ENCODE measurements at regions not wholly inside any gene's neighbourhood (a gene's known extent, or its start where the extent isn't known, plus 50 kb on each side); places are given as distances from the start of the nearest gene placed in this dataset.

GRCh38 chr3:182606905-182607504 lies 186.3 kb upstream of the ATP11B start:
- no peak for DNase-seq

GRCh38 chr3:182608832-182609231 lies 184.5 kb upstream of the ATP11B start:
- DNase-seq = no peak

DNA sequence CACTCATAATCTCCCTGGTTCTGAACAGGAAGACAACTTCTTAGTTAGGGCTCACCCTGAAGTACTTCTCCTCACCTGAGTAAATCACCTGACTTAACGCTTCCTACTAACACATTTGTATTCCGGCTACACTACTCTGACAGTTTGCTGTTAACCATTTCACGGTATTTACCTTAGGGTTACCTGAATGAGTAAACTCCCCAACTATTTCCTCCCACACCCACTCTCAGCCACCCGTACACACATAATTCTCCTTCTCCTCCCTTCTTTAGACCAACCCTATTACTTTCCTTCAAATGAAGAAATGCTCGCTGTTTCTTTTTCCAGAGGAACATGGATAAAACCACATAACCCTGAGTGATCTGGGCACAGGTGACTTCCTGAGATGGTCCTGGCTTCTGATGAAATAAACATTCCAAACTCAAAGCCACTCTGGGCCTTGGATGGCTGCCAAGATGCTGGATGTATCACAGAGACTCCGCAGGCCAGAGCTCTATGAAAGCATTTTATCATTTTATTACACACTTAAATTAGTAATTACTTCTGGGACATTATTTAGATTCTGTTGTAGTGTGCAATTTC lies 183.6 kb upstream of the ATP11B start:
- DNase-seq = no peak

DNA sequence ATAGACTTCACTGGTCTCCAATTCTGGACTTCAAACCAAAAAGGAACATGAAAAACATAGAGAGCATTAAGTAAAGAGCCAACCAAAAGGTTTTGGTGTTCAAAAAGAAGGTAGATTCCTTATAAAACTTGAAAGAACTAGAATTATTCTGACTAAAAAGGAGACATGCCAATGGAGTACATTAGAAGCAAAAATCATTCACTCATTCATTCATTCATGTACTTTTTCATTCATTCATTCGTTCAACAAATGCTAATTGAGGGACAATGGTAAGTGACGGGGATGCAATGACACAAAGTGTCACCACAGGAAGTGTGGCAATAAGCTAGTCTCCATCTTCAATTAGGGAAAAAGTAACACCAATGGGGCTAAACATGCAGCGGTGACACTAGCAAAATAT lies 181.0 kb upstream of the ATP11B start:
- DNase-seq = no peak

- DNase-seq = no peak
Measured at GRCh38 chr3:182617500-182617899, 175.8 kb upstream of the ATP11B start.

DNA sequence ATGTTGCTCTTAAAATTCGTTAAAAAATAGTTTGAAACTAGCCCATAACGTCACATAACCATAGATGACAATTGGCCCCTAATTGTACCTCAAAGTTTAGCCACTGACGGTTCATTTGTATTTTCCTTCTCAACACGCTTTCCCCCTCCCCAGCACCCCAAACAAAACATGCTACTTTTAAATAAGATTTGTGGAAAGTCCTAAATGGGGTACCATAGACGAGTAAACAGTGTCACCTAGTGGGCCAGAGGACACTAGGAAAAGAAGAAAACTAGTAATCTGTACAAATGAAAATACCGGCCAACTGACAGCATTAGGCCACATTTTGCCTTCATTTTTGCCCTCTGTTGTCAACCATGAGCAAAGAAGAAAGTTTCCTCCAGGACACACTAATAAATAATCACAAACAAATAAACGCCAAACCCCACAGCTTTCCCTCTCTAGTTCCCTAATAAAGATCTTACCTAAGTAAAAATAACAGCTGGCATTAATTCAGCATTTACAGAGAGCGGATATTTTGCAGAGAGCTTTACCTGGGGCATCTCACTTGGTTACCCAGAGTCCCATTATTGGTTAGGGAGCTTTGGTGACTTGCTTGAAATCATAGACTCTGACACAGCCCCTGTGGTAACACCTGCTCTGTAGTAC lies 175.1 kb upstream of the ATP11B start:
- no peak for DNase-seq

GRCh38 chr3:182618981-182619591 lies 174.2 kb upstream of the ATP11B start:
- DNase-seq = no peak

GRCh38 chr3:182620723-182621434 lies 172.4 kb upstream of the ATP11B start:
- no peak for DNase-seq

DNA sequence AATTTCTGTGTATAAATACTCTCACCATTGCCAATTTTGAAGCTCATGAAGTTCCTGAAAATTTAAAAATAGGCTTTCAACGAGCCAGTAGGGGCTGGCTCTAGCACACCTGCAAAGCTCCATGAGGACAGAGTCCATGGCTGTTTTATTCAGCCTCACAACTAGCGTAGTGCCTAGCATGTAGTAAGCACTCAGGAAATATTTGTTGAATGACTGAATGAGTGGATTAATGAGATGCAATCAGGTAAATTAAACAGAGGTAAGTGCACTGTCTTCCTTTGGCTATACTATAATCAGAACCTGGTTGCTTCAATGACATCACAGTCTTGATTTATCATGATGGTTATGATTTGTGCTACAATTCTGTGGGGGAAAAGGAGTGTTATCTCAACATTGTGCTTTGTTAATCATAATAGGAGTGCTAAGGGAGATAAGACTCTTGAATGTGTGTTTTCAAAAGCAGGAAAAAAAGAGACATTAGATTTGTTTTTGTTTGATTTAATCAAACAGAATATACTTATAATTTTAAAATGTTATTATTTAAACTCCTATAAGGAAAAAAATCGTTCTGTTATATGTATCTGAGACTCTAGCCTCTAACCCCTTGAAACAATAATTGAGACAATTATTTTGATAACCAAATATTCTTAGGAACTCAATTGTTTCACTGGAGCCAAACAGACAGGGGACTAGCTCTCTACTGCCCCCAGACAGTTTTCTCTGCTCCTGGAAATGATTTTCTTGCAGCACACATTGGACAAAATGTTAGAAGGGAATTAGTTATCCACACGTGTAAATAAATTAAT lies 171.7 kb upstream of the ATP11B start:
- DNase-seq = no peak

DNA sequence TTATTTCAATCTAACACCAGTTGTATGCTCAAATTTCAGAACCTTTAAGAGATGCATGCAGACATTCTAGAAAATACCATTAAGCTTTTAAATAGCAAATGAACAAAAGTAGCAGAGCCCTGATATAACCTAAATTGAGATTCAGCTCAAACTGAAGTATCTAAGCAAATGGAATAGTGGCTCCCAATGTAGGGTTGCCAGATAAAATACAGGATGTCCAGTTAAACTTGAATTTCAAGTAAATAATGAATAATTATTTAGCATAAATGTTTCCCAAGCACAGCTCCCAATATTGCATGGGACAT lies 171.1 kb upstream of the ATP11B start:
- DNase-seq = no peak

DNA sequence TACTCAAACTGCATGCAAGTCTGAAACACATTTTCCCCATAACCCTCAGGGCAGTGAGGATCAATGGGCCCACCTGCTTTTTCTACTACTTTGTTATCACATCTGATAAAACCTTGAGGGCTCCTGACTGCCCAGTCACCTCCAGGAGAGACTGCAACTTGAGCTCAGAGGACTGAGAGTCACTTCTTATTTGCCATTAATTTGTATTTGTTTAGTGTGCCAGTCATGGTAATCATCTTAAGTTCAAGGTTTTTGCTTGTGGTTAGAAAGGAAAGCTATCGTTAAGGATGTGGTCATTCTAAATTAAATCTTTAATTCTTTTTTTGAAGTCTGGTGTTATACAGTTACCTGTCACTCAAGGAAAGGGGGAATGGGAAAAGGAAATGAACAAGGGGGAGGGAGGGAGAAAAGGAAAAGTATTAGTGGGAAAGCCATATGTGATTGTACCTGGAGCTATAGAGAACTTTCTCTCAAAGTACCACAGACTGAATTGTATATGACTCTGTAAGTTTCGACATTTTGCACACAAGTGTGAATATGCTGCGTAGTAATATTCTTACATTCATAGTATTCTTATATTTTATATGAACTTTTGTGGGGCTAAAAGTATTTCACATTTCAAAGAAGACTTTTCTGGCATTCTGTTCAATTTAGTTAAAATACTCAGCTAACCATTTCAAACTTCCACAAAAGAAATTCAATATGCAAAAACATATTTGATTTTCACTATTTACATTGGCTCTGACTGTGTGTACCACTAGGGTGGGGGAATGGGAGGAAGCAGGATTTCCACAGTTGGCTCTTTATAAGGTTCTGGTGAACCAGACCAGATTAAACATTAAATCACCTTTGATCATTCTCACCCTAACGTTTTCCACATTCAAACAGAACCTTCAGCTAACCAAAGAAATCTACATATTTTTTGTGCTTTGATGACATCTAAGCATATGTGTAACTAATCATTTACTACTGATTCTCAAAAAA lies 166.5 kb upstream of the ATP11B start:
- no peak for DNase-seq

- no peak for DNase-seq
Measured at GRCh38 chr3:182628531-182628930, 164.8 kb upstream of the ATP11B start.

- no peak for DNase-seq
Measured at GRCh38 chr3:182629521-182629920, 163.8 kb upstream of the ATP11B start.

DNA sequence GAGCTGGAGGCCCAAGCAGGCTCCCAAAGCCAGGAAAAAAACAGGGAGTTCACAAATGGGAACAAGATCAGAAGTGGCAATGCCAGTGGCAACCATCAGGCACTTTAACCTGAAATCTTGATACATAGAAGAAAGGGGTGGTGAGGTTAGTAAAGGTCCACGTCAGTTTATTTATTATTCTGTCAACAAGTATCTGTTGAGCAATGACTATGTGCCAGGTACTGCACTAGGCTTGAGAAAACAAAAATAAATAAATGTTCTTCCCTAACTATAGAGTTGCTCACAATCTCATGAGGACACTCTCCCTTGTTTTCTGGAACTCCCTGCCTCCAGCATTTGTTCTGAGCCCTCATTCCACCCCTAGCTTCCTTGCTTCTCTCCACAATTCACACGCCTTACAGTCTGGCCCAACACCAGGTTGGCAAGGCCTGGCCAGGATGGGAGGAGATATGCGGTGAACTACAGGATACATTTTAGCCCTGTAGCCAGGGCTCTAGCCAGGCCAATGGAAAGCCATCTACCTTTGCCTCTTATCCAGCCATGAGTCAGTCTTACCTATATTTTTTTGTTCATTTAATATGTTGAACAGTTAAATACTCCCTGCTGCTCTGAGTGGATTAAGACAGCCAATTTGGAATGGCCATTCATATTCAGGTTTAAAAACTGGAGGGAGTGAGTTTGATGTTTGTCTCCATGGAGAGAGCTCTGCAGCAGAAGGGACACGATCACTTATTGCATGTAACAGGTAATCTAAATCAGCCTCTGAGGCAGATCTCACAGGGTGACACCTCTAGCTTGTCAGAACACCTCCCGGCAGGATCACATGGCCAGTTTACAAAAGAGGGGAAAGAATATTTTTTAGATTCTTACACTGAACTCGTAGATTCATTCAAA lies 161.9 kb upstream of the ATP11B start:
- DNase-seq = no peak

DNA sequence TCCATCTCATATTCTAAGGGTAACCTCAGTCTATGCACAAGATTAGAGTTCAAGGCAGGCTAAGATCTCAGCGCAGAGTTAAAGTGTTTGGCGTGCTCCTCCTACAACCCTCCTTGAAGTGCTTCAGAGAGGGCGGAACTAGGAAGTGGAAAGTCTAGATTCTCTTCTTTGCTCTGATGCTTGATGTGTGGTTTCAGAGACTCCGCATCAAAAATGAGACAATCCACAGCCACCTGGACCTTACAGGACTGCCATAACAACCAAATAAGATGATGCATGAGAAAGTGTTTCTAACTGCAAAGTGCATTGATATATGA lies 161.3 kb upstream of the ATP11B start:
- no peak for DNase-seq

- no peak for DNase-seq
Measured at GRCh38 chr3:182633186-182633585, 160.1 kb upstream of the ATP11B start.

DNA sequence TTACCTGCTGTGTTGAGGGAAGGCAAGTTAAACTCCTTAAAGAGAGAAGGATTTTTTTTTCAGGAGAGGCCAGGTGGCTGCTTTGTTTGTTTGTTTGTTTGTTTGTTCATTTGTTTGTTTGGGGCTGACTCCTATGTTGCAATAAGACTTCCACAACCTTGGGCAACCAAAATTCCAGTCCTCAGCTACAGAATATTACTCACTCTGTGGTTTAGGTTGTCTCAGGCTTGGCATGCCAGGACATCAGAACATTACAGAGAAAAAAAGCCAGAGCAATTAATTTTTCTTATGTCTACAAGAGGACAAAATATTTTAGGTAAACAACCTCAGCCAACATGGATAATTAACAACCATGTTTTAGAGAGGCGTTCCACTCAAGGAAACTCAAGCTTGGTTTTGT lies 156.7 kb upstream of the ATP11B start:
- no peak for DNase-seq

- no peak for DNase-seq
Measured at GRCh38 chr3:182637350-182638110, 155.8 kb upstream of the ATP11B start.

DNA sequence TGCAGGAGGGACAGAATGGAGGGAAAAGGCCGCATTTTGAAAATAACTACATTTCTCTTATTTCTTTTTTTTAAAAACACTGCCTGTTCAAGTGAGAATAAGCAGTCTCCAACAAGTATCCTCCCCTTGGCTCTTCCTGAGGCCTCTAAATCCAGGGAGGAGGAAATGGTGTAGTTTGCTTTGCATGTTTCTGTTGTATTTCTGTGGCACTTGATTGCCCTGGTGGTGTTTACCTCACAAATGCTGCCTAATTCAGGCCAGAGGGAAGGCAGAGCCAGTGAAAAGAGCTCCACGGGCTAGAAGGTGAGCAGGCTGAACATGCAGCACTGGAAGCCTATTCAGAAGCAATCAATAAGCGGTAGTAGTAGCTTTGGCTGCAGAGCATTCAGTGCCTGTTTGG lies 149.3 kb upstream of the ATP11B start:
- DNase-seq = no peak

Measured in inflammatory macrophage (primary cell).